Esophagus (tissue), 2 donors: ENCODE measurements at regions not wholly inside any gene's neighbourhood (a gene's known extent, or its start where the extent isn't known, plus 50 kb on each side); places are given as distances from the start of the nearest gene placed in this dataset.

Experiments
- H3K27ac ChIP-seq, 2 donors: one replicate each; pipeline ENCODE4 v1.5.1; 2013; ENCODE audit warnings: low read depth in 2 of 2, mild to moderate bottlenecking in 2 of 2, inconsistent platforms in 1 of 2, low read length in 1 of 2, moderate library complexity in 1 of 2
- H3K27me3 ChIP-seq, 2 donors: one replicate each; pipeline ENCODE4 v1.6.1; 2013; ENCODE audit warnings: low read length in 2 of 2, control low read depth in 1 of 2, mild to moderate bottlenecking in 1 of 2; ENCODE audit not compliant: insufficient read depth in 2 of 2, control insufficient read depth in 1 of 2
- H3K36me3 ChIP-seq, 2 donors: one replicate each; pipeline ENCODE4 v1.6.1; 2013; ENCODE audit warnings: low read length in 1 of 2; ENCODE audit not compliant: control insufficient read depth in 2 of 2, insufficient read depth in 2 of 2
- H3K4me1 ChIP-seq, 2 donors: one replicate each; pipeline ENCODE4 v1.6.1; 2013; ENCODE audit warnings: low read length in 1 of 2; ENCODE audit not compliant: control insufficient read depth in 2 of 2, insufficient read depth in 2 of 2
- H3K4me3 ChIP-seq, 2 donors: one replicate each; pipeline ENCODE4 v1.5.1; 2013; ENCODE audit warnings: low read length in 2 of 2, mild to moderate bottlenecking in 2 of 2, low read depth in 1 of 2, moderate library complexity in 1 of 2
- H3K9me3 ChIP-seq, 2 donors: one replicate each; pipeline ENCODE4 v1.6.1; 2013; ENCODE audit warnings: mild to moderate bottlenecking in 2 of 2, low read depth in 1 of 2, low read length in 1 of 2, moderate library complexity in 1 of 2; ENCODE audit not compliant: control insufficient read depth in 2 of 2, insufficient read depth in 1 of 2
- WGBS, 2 donors: extraction: QIAGEN DNeasy Blood & Tissue Kit; methylation state at CpG; one replicate each; pipeline ENCODE4 v1.1.7; 2013; 5-methylcytosine and 5-hydroxymethylcytosine counted together
- donor health status: healthy with polysubstance abuse.
- donor health status: Bipolar disorder and iron deficiency.

DNA sequence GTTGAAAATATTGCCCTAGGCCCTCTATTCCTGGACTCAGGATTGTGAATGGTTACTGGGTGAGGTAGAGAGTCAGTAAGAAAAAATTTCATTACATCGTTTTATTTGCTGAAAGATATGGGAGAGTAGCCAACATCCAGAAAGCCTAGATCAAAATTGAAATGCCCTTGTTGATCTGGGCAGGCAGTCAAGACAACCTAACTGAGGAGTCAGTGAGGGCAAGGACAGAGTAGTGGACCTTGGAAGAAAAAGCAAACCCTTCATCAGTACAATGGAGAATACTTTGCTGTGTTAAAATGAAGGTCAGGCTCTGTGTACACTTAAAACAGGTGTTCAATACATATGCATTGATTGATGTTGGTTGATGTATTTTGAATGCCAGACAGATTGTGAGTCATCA, 576.7 kb downstream of the OLFM4 start:
- 41 to 53% methylated on average over 1 of the region's 1 CpG for WGBS, 2 donors
- Histone ChIP-seq H3K27ac (no peak overlapping the region), H3K4me3 (no peak overlapping the region), H3K9me3 (no peaks in the 10 kb centered on the region), H3K36me3 (no peaks in the 10 kb centered on the region), H3K27me3 (no peaks in the 10 kb centered on the region), H3K4me1 (no peaks in the 10 kb centered on the region)

DNA sequence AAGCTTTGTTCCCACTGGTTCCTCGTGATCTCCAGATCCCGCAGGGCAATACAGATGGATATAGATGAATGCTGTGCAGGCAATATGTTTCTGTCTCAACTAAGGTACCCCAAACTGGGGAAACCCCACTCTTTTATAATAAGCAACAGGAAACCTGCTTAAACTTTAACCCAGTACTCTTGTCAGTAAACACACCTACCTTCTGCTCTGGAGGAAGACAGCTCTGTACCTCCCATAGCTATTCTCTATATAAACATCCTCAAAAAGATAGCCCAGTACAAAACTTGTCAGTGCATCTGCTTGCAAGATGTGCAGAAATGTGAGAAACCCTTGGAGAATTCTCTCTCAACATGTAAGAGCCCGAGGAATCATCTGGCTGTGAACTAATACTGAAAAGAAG, 583.6 kb downstream of the OLFM4 start:
- no peak overlapping the region for H3K4me3 ChIP-seq
- peaks cover 0 to 2% of the 10 kb centered on the region in 2 donors for H3K9me3 ChIP-seq
- 79% methylated on average over 3 of the region's 3 CpGs for WGBS, 2 donors
- no peaks in the 10 kb centered on the region for H3K36me3 ChIP-seq
- no peaks in the 10 kb centered on the region for H3K27me3 ChIP-seq
- no peak overlapping the region for H3K27ac ChIP-seq
- no peaks in the 10 kb centered on the region for H3K4me1 ChIP-seq

DNA sequence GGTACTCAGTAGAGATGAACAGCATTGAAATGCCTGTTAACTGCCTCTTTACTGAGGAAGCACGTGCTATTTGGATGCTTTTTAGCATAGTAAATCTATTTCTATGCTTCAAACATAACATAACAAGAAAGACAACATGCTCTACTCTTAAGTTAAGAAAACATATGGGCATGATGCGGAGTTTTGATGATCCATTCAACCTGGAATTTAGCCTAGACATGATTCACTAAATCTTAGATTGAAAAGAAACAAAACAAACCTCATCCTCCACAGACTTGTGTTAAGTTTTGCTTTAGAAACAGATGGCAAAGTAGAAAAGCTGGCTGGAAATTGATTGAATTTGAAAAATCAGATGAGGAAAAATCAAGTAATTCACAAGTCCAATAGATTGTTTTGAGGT, 593.8 kb downstream of the OLFM4 start:
- Histone ChIP-seq H3K4me3 (no peak overlapping the region), H3K27ac (no peak overlapping the region), H3K36me3 (no peaks in the 10 kb centered on the region), H3K27me3 (no peaks in the 10 kb centered on the region), H3K4me1 (no peaks in the 10 kb centered on the region), H3K9me3 (no peaks in the 10 kb centered on the region)
- 17 to 37% methylated on average over 2 of the region's 2 CpGs for WGBS, 2 donors

DNA sequence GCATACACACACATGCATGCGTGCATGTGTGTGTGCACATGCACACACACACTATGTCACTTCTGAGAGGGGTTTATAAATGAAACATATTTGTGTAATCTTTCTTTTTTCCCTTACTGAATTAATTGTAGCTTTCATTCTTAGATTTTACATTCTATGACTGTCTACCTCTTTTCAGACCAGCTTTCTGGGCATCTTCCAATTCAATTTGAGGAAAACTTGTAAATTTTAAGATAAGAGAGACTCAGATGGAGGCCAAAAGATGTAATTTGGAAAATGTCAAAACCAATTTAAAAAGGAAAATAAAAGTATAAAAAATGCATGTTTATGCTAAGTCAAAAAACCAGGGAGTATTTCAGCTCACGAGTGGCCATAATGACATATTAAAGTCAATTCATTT, 594.5 kb downstream of the OLFM4 start:
- Histone ChIP-seq H3K27me3 (no peaks in the 10 kb centered on the region), H3K4me1 (no peaks in the 10 kb centered on the region), H3K4me3 (no peak overlapping the region), H3K9me3 (no peaks in the 10 kb centered on the region), H3K27ac (no peak overlapping the region), H3K36me3 (no peaks in the 10 kb centered on the region)
- WGBS, 2 donors, result 76% methylated on average over 2 of the region's 2 CpGs

DNA sequence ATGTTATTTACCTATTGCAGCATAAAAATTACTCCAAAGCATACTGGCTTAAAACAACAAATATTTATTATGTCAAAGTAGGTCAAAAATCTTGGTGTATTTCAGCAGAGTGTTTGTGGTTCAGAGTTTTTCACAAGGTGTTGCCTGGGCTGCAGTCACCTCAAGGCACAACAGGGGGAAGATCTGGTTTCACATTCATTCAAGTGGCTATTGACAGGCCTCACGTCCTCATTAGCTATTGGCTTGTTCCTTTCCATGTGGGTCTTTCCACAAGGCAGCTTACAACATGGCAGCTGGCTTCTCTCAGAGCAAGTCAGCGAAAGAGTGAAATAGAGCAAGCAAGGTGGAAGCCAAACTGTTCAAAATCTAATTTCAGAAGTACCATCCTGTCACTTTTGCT, 602.9 kb downstream of the OLFM4 start:
- no peaks in the 10 kb centered on the region for H3K9me3 ChIP-seq
- 66 to 67% methylated on average over 2 of the region's 2 CpGs for WGBS, 2 donors
- H3K4me1 ChIP-seq, result no peaks in the 10 kb centered on the region
- no peaks in the 10 kb centered on the region for H3K27me3 ChIP-seq
- H3K27ac ChIP-seq, result no peak overlapping the region
- H3K36me3 ChIP-seq, result no peaks in the 10 kb centered on the region
- H3K4me3 ChIP-seq, result no peak overlapping the region

DNA sequence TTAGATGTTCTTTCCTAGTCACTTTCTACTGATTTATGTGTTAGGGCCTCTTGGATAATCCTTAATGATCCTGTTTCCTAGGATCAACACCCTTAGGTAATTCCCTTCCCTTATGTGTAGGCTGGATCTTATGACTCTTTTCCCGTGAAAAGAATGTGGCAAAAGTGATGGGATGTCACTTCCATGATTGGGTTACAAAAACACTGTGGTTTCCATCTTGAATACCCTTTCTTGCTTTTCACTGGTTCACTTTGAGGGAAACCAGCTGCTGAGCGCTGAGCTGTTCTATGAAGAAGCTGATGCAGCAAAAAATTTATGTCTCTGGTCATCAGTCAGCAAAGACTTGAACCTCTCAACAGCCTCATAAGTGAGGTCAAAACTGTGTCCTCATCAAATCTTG, 609.4 kb downstream of the OLFM4 start:
- WGBS, 2 donors, result 56 to 60% methylated on average over 2 of the region's 2 CpGs
- H3K27me3 ChIP-seq, result no peaks in the 10 kb centered on the region
- no peak overlapping the region for H3K27ac ChIP-seq
- H3K4me3 ChIP-seq, result no peak overlapping the region
- H3K4me1 ChIP-seq, result no peaks in the 10 kb centered on the region
- H3K9me3 ChIP-seq, result no peaks in the 10 kb centered on the region
- H3K36me3 ChIP-seq, result no peaks in the 10 kb centered on the region

DNA sequence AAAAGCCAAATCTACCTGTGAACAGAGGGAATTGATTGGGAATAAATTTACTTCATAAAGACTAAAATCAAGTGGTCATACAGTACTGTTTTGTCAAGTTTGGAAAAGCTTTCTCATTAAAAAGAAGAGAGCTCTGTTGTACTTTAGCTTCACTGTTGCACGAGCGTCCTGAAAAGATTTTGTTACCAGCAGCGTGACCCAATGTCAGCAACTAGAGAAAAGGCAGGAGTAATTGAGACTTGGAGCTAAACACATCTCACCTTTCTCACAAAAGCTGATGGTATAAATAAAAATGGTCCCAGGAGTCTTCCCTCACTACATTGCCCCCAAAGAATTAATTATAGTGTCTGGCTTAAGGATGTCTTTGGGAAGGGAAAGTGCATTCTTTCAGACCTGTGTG, 613.7 kb downstream of the OLFM4 start:
- Histone ChIP-seq H3K27ac (no peak overlapping the region), H3K27me3 (no peaks in the 10 kb centered on the region), H3K36me3 (no peaks in the 10 kb centered on the region), H3K4me3 (no peak overlapping the region), H3K9me3 (no peaks in the 10 kb centered on the region), H3K4me1 (no peaks in the 10 kb centered on the region)
- WGBS, 2 donors, result 37 to 59% methylated on average over 3 of the region's 3 CpGs

DNA sequence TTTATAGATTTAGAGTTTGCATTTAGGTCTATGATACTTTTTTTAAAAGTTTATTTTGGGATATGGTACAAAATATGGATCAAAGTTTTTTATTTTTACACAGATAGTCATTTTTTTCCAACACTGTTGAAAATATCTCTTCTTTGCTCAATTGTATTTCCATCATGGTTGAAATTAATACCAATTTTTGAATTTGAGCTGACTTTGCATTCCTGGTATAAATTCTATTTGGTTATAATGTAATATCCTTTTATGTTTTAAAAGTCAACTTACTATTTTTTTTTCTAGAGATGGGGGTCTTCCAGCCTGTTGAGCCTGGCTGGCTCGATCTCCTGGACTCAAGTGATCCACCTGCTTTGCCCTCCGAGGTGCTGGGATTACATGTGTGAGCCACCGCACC, 620.1 kb downstream of the OLFM4 start:
- H3K9me3 ChIP-seq, result no peaks in the 10 kb centered on the region
- H3K27me3 ChIP-seq, result no peaks in the 10 kb centered on the region
- H3K4me1 ChIP-seq, result no peaks in the 10 kb centered on the region
- WGBS, 2 donors, result 77 to 81% methylated on average over 3 of the region's 3 CpGs
- H3K4me3 ChIP-seq, result no peak overlapping the region
- H3K27ac ChIP-seq, result no peak overlapping the region
- no peaks in the 10 kb centered on the region for H3K36me3 ChIP-seq

DNA sequence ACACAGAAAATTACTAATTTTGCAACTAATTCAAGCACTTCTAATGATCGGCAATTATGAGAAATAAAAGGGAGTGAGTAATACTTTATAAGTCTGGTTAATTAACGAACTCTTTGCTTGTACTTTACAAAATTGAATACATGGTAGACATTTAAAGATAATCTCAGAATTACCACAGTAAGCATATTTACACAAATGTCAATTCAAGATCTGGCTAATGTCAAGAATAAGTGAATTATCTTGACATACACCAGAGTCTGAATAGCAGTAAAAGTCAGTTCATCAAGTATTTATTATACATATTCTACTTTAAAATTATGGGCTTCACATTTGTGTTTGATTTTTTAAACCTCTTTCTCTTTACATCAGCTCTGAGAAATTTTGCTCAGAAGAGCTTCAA, 643.4 kb downstream of the OLFM4 start:
- H3K27me3 ChIP-seq, result no peaks in the 10 kb centered on the region
- H3K4me1 ChIP-seq, result no peaks in the 10 kb centered on the region
- H3K27ac ChIP-seq, result no peak overlapping the region
- no peak overlapping the region for H3K4me3 ChIP-seq
- 67 to 74% methylated on average over 2 of the region's 2 CpGs for WGBS, 2 donors
- H3K9me3 ChIP-seq, result no peaks in the 10 kb centered on the region
- H3K36me3 ChIP-seq, result no peaks in the 10 kb centered on the region

DNA sequence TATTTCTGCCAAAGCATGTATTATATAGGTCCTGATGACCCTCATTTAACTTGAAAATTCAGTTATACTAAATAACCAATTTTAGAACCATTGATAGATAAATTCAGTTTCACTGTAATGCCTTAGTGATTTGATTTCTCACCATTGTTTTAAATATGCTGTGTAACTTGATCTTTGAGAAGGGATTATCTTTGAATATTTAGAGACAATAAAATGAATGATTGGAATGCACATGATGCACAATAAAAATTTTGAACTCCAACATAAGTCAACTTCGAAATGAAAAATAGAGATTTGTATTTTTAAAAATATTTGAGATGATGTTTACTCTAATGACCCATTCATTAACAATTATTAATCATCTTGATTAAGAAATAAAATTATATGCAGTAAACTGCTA, 654.5 kb downstream of the OLFM4 start:
- Histone ChIP-seq H3K9me3 (peaks cover 0 to 4% of the 10 kb centered on the region in 2 donors), H3K4me3 (no peak overlapping the region), H3K36me3 (no peaks in the 10 kb centered on the region), H3K4me1 (no peaks in the 10 kb centered on the region), H3K27ac (no peak overlapping the region), H3K27me3 (no peaks in the 10 kb centered on the region)
- WGBS, 2 donors, result 52 to 66% methylated on average over 1 of the region's 1 CpG
